ENCODE measurements at regions not wholly inside any gene's neighbourhood (a gene's known extent, or its start where the extent isn't known, plus 50 kb on each side); places are given as distances from the start of the nearest gene placed in this dataset.

- DNase-seq: no peak
These were observed 98.6 kb downstream of the CYB561 start for GRCh38 chr17:63347475-63347874.

DNA sequence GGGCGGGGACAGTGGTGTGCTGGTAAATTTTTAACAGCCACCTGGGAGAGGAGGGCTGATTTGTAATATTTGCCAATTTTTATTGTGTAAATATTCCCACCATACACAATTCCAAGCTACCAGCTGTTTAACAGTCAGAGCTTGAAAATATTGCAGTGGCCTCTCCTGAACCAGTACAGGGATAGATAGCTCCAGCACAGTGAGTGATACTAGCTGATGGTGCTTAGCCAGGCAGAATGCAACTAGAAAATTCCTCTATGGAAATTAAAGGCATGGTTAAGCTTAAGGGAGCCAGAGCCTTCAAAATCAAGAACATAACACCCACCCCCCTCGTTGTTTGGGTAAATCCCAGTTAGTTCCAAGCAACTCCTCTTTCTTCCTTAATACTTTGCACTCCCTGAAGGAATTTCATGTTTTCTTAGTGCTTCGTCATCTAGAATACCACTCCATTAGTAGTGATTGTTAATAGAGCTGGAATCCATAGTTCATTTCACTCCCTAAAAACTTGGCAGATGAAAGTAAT is 96.6 kb downstream of the CYB561 start:
- DNase-seq: no peak

DNA sequence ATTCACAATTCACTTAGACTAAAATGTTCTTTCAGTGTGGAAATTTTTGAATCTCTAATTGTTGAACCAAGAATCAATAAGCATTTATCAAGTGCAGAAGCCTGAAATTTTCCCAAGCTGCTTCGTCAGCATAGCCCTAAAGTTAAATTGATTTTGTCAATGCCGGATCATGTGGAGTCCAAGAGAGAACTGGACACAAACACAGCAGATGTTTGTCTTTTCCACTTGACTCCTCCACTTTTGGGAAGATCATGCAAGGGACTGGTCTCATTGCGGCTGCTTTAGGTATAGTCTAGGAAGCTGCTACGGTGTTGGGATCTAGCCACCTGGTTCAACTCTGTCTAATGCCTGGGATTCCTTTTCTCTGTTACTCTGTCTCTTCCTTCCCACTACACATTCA is 95.7 kb downstream of the CYB561 start:
- DNase-seq: no peak

GRCh38 chr17:63354256-63354655 is 91.8 kb downstream of the CYB561 start:
- no peak for DNase-seq

- DNase-seq: no peak
These were observed 89.8 kb downstream of the CYB561 start for GRCh38 chr17:63356337-63356757.

DNA sequence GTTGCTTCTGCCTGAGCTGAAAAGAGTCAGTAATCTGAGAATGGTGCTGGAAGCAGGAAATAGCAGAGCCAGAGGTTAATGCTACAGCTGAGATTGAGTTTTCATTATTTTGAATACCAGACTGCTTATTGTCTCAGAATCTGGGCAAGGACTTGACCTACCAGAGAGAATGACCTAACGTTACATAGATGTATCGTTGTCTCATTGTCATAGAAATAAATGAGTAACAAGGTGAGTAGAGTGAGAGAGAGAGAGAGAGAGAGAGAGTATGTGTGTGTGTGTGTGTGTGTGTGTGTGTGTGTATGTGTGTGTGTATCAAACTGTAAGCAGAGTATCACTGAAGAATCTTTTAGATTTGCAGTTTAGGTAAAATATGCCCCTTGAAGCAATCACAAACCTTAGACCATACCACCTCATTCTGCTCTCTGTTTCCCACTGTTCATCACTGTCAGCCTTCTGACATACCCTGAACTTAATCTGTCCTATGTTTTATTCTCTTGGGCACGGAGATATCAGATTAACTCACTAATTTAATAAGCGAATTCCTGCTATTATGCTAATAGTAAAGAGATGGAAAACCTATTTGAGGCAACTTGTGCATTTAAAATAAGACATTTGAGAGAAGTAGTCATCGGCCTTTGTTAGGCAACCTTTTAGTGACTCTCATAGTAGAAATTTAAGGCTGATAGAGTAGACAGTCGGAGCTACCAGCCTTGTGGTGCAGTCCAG is 87.8 kb downstream of the CYB561 start:
- no peak for DNase-seq

DNA sequence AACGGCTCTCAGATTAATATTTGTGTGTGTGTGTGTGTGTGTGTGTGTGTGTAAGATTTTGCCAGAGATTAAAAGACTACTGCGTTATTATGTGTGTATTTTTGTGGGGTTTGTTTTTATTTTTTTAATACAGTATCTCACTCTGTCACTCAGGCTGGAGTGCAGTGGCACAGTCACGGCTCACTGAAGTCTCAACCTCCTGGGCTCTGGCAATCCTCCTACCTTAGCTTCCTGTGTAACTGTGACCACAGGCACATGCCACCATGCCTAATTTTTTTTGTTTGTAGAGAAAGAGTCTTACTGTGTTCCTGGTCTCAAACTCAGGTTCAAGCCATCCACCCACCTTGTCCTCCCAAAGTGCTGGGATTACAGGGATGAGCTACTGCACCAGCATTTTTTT is 87.2 kb downstream of the CYB561 start:
- no peak for DNase-seq

DNA sequence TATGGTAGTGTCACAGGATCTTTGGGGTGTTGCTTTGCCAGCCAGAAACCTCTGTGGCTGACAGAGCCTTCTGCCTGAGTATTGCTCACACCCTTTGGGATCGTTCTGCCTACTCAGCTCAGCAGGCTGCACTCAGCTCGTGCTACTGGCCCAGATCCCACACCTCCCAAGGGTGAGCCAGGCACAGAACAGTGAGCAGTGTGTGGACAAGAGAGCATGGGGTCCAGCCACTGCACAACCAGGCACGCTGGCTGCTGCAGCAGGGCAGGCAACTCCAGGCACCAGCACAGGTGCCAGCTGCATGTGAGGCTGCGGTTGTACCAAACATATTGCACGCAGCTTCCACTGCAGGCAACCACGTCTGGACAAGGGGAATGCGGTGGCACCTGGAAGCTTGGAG is 84.9 kb downstream of the CYB561 start:
- DNase-seq: no peak

- no peak for DNase-seq
These were observed 84.0 kb downstream of the CYB561 start for GRCh38 chr17:63362115-63362514.

GRCh38 chr17:63364387-63364786 is 81.7 kb downstream of the CYB561 start:
- DNase-seq: no peak

GRCh38 chr17:63364944-63365343 is 81.2 kb downstream of the CYB561 start:
- DNase-seq: no peak

DNA sequence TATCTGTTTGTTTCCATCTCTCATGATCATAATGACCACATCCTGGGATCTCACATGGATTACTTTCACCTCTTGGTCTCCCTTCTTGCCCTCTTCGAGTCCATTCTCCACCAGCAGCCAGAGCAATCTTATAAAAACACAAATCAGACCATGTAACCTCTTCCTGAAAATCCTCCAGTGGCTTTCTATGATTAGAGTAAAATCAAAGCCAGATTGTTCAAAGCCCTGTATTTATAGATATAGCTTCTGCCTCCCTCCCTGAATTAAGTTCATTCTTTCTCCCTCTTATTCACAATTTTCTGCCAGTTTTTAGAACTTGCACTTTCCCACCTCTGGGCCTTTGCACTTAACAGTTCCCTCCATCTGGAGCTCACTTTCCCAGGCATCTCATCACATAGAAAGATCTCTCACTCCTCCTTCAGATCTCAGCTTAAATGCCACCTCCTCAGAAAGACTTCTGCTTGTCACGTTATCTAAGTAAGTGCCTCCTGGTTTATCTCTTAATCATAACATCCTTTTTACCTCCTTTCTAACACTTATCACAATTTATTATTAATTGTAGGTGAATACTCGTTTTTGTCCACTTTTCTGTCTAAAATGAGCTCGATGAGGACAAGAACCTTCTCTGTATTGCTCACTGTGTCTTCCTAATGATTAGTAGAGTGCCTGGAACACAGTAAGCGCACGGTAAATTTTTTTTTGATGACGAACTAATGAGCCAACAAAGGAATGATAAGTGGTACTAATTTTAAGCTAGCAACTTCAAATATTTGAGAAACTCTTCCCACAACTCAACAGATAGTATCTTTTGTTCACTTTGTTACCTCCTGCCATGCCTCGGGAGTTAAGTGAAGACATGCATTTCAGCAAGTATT is 80.5 kb downstream of the CYB561 start:
- no peak for DNase-seq

DNA sequence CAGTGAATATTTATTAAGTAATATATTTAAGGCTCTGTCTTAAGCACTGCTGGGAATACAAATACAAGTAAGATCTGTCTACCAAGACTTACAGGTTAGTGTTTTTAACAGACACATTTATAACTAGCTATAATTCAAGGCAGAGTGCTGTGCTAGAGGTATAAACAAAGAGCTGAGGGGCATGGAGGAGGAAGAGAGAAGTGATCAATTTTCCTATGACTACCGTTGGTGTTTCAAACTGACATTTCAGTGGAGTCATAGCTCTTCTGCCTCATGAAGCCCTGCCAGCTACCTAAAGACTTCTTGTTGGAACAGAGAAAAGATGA is 79.9 kb downstream of the CYB561 start:
- DNase-seq: no peak

- peak; percentile 70 for DNase-seq
These were observed 76.9 kb downstream of the CYB561 start for GRCh38 chr17:63369233-63369632.

DNA sequence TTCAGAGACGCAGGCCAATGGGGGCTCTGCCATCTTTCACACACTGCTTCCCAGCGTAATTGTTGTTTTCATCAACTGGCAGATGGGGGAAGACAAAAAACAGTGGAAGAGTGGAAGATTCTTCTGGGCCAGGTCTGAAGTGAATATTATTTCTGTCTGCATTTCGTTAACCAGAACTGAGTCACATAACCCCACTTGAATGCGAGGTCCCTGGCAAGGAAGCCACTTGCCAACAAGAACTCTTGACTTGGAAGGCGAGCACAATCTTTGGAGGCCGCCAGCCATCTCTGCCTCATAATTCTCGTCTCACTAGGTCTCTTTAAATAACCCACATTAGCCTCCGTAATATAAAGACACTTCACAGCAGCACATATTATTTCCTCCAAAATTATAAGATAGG is 75.4 kb downstream of the CYB561 start:
- no peak for DNase-seq

GRCh38 chr17:63376949-63377348 is 69.2 kb downstream of the CYB561 start:
- DNase-seq: no peak

DNA sequence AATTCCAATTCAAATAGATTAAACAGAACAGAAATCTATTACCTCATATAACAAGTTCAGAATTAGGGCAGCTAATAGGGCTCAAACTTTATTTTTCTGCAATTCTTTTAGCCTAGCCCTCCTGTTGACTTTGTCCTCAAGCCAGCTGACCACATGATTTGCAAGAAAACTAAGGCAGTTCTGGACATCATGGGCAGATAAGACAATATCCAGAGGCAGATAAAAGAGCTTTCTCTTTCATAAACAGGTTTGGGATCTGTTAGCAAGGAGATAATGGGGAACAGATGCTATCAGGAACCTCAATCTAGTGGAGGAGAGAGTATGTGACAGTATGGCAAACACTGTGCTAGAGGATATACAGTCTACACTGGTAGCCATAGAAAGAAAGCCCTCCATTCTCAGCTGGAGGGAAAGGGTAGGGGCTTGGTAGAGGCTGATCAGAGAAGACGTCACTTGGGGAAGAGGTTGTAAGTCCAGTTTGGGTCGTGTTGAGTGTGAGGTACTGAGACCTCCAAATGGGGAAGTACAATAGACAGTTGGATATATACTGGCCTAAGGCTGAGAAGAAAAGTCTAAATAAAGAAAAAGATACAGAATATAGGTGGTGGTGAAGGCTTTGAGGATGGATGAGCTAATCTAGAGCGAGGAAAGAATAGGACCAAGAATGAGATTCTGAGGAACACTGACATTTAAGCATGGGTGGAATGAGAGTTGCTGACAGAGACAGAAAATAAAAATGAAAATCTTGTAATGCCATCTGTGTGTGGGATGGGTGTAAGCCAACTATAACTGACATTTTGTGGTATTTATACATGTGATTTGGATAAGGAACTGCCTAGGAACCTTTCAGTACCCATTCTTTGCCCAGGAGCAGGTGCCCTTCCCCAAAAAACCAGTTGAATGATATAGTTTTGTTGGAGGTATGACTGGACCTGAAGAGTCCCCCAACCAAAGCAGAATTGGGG is 67.4 kb downstream of the CYB561 start:
- peak; percentile 10 for DNase-seq

DNA sequence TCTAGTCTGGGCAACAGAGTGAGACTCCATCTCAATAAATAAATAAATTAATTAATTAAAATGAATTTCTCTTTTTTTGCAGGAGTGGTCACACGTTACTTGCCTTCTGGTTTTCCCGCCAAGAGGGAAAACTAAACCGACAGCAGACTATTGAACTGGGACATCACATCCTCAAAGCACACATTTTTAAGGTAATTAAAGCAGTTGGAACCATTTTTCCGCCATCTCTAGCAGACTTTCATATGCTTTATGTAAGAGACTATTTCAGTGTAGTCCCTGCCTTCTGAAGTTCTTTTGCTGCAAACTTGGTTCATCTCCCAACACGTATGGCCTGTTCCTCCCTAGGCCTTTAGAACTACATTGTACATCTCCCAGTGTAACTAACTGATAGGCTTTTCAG is 66.5 kb downstream of the CYB561 start:
- no peak for DNase-seq

GRCh38 chr17:63381101-63381729 is 64.9 kb downstream of the CYB561 start:
- no peak for DNase-seq

DNA sequence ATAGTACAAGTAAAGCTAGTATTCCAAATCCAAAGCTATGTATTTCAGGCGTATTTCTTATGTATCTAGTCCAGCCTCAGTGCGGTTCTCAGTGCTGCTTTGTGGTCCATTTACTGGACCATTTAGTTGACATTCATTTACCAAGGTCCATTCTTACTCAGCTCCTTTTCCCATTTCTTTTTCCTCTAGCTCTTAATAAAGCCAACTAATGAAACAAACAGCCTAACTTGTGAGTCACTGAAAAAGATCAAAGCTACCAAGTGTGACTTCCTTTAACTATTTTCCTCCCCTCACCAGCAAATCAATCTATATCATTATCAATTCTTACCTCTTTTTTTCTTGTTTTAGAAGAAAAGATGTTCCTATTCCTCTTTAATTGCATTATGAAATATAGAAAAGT is 64.0 kb downstream of the CYB561 start:
- no peak for DNase-seq

All from suppressor macrophage treated with lipopolysaccharide for 4 hours (primary cell).